Endodermal cell (in vitro differentiated cells): ENCODE measurements at regions not wholly inside any gene's neighbourhood (a gene's known extent, or its start where the extent isn't known, plus 50 kb on each side); places are given as distances from the start of the nearest gene placed in this dataset.

Experiments used
- DNase-seq: peaks from one replicate; pipeline ENCODE4 v3.0.0-alpha.2; 2017
- H3K27ac ChIP-seq: 2 replicates; pipeline ENCODE4 v1.5.1; 2013; ENCODE audit warnings: mild to moderate bottlenecking, low read depth, low read length, moderate library complexity
- H3K27me3 ChIP-seq: 2 replicates; pipeline ENCODE4 v1.6.1; 2013; ENCODE audit warnings: mild to moderate bottlenecking, low read length, moderate library complexity; ENCODE audit not compliant: insufficient read depth, control insufficient read depth, poor library complexity, severe bottlenecking
- H3K36me3 ChIP-seq: 2 replicates; pipeline ENCODE4 v1.7.0; 2013; ENCODE audit warnings: mild to moderate bottlenecking, low read length, moderate library complexity; ENCODE audit not compliant: control insufficient read depth, insufficient read depth
- H3K4me1 ChIP-seq: one replicate; pipeline ENCODE4 v1.7.0; 2013; ENCODE audit warnings: low read length; ENCODE audit not compliant: control insufficient read depth, insufficient read depth
- H3K4me3 ChIP-seq: 2 replicates; pipeline ENCODE4 v1.5.1; 2013; ENCODE audit warnings: mild to moderate bottlenecking, low read length, moderate library complexity
- H3K9ac ChIP-seq: 2 replicates; pipeline ENCODE4 v1.6.1; 2013; ENCODE audit warnings: mild to moderate bottlenecking, low read length, moderate library complexity; ENCODE audit not compliant: poor library complexity, severe bottlenecking; ENCODE audit errors: extremely low read depth
- H3K9me3 ChIP-seq: 2 replicates; pipeline ENCODE4 v1.6.1; 2013; ENCODE audit warnings: mild to moderate bottlenecking, low read length, moderate library complexity; ENCODE audit not compliant: control insufficient read depth
- H3K27ac Mint-ChIP-seq: 2 replicates; pipeline ENCODE4 v1.8.0; 2020; ENCODE audit warnings: mixed read lengths
- H3K27me3 Mint-ChIP-seq: 2 replicates; pipeline ENCODE4 v1.8.0; 2021; ENCODE audit warnings: mild to moderate bottlenecking, mixed read lengths; ENCODE audit not compliant: insufficient read depth
- H3K36me3 Mint-ChIP-seq: 2 replicates; pipeline ENCODE4 v1.8.0; 2020; ENCODE audit warnings: low read depth, mixed read lengths
- H3K4me1 Mint-ChIP-seq: 2 replicates; pipeline ENCODE4 v1.8.0; 2020; ENCODE audit warnings: mixed read lengths
- H3K4me3 Mint-ChIP-seq: 2 replicates; pipeline ENCODE4 v1.8.0; 2020; ENCODE audit warnings: mild to moderate bottlenecking, moderate library complexity, mixed read lengths
- H3K9me3 Mint-ChIP-seq: 2 replicates; pipeline ENCODE4 v1.8.0; 2020; ENCODE audit warnings: mild to moderate bottlenecking, mixed read lengths
- WGBS, 2 experiments: methylation state at CpG; one replicate each; pipeline versions ENCODE4 v1.1.5 to v1.1.7; 2013; ENCODE audit warnings: missing lambda C conversion rate in 2 of 2, mixed read lengths in 1 of 2; ENCODE audit not compliant: insufficient coverage in 1 of 2, insufficient read length in 1 of 2; 5-methylcytosine and 5-hydroxymethylcytosine counted together
- TF ChIP-seq, protein P1 (sequence below): fragments of 200-600 bp; sonication (generic); conservative IDR thresholded peaks from 2 replicates; pipeline ENCODE4 v1.5.0; 2021; ENCODE audit warnings: antibody characterized with exemption, mild to moderate bottlenecking

DNA sequence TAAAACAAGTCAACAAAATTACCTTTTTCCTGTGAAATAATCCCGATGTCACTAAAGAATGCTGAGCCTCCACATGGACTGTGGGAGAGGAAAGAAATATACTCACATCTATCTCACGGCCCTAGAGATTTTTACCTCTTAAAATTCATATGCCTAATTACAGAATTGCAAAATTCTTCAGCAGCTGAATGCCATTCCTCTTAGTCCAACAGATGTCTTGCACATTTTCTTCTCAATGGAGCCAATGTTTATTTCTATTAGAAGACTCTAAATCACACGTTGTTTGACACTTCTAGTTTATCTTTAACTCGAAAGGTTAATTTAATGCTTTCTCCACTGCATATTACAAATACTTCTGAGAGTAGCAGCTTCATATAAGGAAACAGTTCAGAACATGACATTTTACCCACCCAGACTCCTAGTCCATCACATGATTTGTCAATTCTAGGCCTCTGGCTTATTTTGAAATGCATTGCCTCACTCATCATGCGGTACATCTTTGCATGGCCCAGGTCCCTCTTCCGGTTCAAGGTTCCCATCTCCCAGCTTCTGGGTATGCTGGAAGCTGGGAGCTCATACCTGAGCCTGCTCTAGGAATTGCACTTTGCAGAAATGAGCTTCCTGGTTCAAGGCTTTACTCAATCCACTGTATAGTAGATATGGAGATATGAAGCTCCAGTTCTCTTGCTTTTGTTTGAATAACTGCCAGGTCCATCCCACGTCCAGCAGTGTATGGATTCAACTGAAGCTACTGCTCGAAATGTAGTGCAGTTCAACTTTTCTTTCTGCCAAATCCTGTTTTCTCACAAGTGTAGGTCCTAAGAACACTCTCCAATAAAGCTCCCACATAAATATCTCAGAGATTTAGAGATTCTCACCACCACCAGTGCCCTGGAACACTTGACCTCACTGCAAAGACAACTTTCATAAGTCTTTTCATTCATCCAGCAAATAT lies 306.2 kb downstream of the GPR37 start:
- H3K36me3 ChIP-seq = no peaks in the 10 kb centered on the region
- no peaks in the 10 kb centered on the region for H3K9me3 Mint-ChIP-seq
- WGBS, 2 experiments = 89 to 97% methylated on average over 7 to 8 of the region's 8 CpGs
- no peak overlapping the region for H3K27ac Mint-ChIP-seq
- H3K4me1 Mint-ChIP-seq = no peaks in the 10 kb centered on the region
- no peak overlapping the region for H3K4me3 Mint-ChIP-seq
- H3K27me3 Mint-ChIP-seq = no peaks in the 10 kb centered on the region
- no peaks in the 10 kb centered on the region for H3K9me3 ChIP-seq
- DNase-seq = no peak
- TF ChIP-seq, protein P1, sequence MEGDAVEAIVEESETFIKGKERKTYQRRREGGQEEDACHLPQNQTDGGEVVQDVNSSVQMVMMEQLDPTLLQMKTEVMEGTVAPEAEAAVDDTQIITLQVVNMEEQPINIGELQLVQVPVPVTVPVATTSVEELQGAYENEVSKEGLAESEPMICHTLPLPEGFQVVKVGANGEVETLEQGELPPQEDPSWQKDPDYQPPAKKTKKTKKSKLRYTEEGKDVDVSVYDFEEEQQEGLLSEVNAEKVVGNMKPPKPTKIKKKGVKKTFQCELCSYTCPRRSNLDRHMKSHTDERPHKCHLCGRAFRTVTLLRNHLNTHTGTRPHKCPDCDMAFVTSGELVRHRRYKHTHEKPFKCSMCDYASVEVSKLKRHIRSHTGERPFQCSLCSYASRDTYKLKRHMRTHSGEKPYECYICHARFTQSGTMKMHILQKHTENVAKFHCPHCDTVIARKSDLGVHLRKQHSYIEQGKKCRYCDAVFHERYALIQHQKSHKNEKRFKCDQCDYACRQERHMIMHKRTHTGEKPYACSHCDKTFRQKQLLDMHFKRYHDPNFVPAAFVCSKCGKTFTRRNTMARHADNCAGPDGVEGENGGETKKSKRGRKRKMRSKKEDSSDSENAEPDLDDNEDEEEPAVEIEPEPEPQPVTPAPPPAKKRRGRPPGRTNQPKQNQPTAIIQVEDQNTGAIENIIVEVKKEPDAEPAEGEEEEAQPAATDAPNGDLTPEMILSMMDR = no peak
- no peaks in the 10 kb centered on the region for H3K4me1 ChIP-seq
- H3K36me3 Mint-ChIP-seq = no peaks in the 10 kb centered on the region
- H3K27me3 ChIP-seq = no peaks in the 10 kb centered on the region
- H3K27ac ChIP-seq = no peak overlapping the region
- H3K9ac ChIP-seq = no peak overlapping the region
- H3K4me3 ChIP-seq = no peak overlapping the region

GRCh38 chr7:124457841-124458240 lies 307.8 kb downstream of the GPR37 start:
- TF ChIP-seq, protein P1 = no peak
- H3K36me3 ChIP-seq = no peaks in the 10 kb centered on the region
- WGBS, 2 experiments = 92 to 100% methylated on average over 1 to 3 of the region's 3 CpGs
- no peak overlapping the region for H3K27ac Mint-ChIP-seq
- no peak overlapping the region for H3K4me3 ChIP-seq
- no peaks in the 10 kb centered on the region for H3K27me3 ChIP-seq
- H3K4me1 ChIP-seq = no peaks in the 10 kb centered on the region
- no peaks in the 10 kb centered on the region for H3K4me1 Mint-ChIP-seq
- DNase-seq = no peak
- no peaks in the 10 kb centered on the region for H3K27me3 Mint-ChIP-seq
- H3K36me3 Mint-ChIP-seq = no peaks in the 10 kb centered on the region
- no peaks in the 10 kb centered on the region for H3K9me3 ChIP-seq
- no peak overlapping the region for H3K27ac ChIP-seq
- no peak overlapping the region for H3K4me3 Mint-ChIP-seq
- H3K9me3 Mint-ChIP-seq = no peaks in the 10 kb centered on the region
- H3K9ac ChIP-seq = no peak overlapping the region

GRCh38 chr7:124456286-124456685 lies 309.3 kb downstream of the GPR37 start:
- no peaks in the 10 kb centered on the region for H3K4me1 Mint-ChIP-seq
- no peaks in the 10 kb centered on the region for H3K4me1 ChIP-seq
- no peaks in the 10 kb centered on the region for H3K9me3 ChIP-seq
- TF ChIP-seq, protein P1 = no peak
- no peak overlapping the region for H3K4me3 Mint-ChIP-seq
- no peaks in the 10 kb centered on the region for H3K27me3 ChIP-seq
- H3K9ac ChIP-seq = no peak overlapping the region
- DNase-seq = no peak
- 96% methylated on average over 1 of the region's 3 CpGs; no CpG with 5 or more reads in 1 of the 2 experiments for WGBS, 2 experiments
- H3K27ac Mint-ChIP-seq = no peak overlapping the region
- no peak overlapping the region for H3K27ac ChIP-seq
- H3K36me3 Mint-ChIP-seq = no peaks in the 10 kb centered on the region
- H3K36me3 ChIP-seq = no peaks in the 10 kb centered on the region
- H3K27me3 Mint-ChIP-seq = no peaks in the 10 kb centered on the region
- H3K9me3 Mint-ChIP-seq = no peaks in the 10 kb centered on the region
- no peak overlapping the region for H3K4me3 ChIP-seq
